ENCODE measurements at regions not wholly inside any gene's neighbourhood (a gene's known extent, or its start where the extent isn't known, plus 50 kb on each side); places are given as distances from the start of the nearest gene placed in this dataset.
A peak's percentile ranks its signal among the peaks of the same experiment; 100 is the strongest.

DNA sequence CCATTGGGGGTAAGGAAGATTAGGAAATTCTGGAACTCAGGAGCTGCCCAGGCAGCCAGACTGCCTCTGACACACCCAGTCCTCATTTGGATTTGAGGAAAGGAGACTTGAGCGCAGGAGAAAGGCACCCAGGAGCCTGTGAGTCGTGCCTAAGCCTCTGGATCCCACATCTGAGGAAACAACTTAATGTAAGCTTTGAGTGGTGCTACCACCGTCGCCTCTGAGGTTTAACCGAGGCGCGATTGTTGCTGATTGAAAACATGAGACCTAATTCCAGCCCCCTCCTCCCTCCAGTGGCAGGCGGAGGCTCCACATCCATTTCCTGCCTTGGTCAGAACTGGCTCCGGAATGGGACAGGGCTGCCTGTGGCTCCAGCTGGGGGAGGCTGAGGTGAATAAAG, 176.7 kb upstream of the PKDCC start:
- DNase-seq: peak; percentile 44

GRCh38 chr2:41872646-41873045, 175.2 kb upstream of the PKDCC start:
- DNase-seq: no peak

DNA sequence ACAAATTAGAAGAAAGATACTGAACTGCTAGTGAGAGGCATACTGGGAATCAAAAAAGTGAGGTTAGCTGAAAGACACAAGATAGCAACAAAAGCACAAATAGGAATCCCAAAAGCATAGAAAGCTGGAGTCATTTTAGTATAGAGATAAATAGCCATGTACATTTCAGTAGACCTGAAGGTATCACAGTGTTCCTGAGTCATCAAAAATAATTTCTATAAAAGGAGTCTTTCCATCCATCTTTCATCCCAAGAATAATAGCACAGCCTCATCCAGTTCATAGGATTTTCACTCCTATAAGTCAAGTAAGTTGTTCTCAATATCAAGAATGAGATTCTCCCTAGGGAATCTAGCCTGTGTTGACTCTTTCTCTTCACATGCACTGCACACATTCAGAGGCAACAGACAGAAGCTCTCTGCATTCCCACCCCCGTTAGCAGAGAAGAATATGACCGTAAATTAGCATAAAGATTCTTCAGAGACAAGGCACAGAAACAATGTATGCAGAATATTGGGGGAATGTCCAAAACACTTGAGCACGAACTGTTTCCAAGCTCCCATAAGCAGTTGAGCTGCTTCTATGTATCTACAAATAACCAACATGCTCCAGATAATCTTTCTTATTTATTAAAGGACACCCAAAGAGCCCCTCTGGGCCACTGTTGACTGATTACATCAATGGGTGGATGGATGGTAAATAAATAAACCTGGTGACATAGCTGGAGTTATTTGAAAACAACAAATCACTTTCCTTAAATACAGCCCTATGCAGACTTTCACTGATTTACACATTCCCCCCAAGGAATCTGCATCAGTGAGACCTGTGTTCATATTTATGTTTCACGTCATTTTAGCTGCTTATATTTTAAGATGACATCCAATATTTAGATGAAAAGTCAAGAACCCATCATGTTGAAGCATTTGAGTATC, 174.5 kb upstream of the PKDCC start:
- no peak for DNase-seq

- DNase-seq: no peak
These were observed 170.6 kb upstream of the PKDCC start for GRCh38 chr2:41877114-41877678.

DNA sequence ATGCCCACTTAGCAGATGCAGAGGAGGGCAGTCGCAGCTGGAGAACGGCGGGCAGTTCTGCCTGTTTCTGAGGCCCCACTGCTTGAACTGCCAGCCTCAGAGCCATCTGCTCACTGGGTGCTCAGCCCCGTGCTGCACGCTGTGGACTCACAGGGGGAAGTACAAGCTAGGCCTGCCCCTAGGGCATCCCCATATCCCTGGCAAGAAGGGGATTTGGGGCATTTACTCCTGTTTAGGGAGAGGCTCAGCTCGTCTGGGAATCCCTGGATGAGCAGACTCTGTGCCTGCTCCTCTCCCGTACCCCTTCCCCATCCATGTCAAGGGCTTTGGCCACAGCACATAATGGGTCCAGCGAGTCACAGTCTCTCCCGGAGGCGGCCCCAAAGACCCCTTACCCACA, 169.8 kb upstream of the PKDCC start:
- no peak for DNase-seq

DNA sequence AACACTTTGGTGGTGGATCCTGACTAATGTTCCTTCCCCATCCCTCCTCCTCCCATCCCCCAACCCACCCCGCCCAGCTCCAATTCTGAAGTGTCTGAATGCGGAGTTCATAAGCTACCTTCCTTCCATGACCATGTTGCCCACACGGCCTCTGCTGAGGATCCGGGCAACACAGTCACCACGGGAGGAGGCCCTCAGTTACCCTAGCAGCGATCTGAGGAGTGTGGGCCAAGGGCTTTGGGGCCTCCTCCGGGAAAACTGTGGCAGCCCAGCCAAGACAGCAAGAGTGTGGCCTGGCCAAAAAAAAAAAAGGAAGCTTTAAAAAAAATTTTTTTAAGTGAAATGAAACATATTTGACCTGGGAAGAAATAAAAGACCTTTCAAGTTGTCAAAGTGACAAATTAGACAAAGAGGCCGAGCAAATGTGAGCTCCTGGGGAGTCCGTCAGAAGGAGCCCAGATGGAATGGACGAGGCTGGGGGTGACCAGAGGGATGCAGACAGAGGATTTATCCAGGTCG, 169.0 kb upstream of the PKDCC start:
- DNase-seq: no peak

DNA sequence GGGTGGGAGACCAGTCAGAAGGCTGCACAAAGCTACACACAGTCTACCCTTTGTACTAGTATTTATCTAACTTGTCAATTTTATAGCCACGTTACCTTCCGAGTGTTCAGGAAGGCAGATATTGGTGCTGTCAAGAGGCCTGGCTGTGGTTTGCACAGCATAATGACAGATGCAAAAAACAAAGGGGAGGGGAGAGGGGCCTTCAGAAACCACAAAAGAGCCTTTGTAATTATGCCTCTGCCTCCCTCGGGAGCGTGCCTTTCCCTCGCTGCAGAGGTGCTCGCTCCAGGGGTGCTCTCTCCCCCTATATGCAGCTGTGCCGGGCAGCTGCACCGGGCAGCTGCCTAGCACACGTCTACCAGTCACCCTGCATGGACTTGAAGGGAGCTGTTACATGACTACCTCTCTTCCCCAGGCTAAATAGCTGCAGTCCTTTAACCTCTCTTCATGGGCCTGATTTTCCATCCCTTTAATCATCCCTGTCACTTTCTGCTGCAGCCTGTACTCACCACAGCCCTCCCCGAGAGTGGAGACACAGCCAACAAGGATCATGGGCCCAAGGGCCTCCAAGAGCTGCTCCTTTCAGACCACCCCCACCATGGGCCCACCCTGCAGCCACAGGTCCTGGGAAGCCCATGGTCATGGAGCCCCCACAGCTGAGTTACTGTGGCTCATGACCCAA, 168.4 kb upstream of the PKDCC start:
- DNase-seq: no peak

GRCh38 chr2:41880561-41881243, 167.1 kb upstream of the PKDCC start:
- DNase-seq: no peak

GRCh38 chr2:41881249-41881648, 166.6 kb upstream of the PKDCC start:
- DNase-seq: no peak

- DNase-seq: no peak
These were observed 163.1 kb upstream of the PKDCC start for GRCh38 chr2:41884718-41885117.

- no peak for DNase-seq
These were observed 161.6 kb upstream of the PKDCC start for GRCh38 chr2:41886145-41886664.

DNA sequence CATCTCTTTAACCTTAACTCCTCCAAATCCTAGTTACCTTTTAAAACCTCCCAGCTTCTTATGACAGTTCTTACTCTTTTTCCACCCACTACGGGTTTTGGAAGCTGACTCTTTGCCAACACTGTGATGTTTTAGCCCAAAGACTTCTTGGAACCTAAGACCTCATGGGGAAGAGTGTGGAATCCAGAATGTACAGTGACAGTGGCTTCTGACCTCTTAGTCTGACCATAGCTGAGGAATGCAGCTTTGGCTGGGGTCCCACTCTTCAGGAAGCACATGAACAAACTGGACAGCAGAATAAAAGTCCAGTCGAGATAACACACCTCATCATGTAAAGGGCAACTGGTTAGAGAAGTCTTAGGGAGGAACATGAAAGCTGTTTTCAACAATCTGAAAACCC, 161.1 kb upstream of the PKDCC start:
- DNase-seq: no peak

DNA sequence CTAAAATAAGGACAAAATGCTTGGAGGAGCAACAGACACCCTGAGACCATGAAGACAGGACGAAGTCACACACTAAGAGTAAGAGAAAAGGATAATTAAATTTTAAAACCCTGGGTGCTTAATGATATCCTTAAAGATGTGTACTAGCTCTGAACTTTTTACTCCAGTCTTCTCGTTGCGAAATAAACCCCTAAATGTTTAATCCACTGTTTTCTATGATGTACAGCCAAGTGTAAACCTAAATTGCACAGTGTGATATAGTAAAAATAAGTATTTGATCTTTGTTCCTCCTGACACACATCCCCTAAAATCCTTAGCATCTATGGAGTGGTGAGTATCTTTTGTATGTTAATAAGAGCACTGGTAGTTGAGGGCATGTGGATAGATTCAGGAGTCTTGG, 157.5 kb upstream of the PKDCC start:
- DNase-seq: no peak

DNA sequence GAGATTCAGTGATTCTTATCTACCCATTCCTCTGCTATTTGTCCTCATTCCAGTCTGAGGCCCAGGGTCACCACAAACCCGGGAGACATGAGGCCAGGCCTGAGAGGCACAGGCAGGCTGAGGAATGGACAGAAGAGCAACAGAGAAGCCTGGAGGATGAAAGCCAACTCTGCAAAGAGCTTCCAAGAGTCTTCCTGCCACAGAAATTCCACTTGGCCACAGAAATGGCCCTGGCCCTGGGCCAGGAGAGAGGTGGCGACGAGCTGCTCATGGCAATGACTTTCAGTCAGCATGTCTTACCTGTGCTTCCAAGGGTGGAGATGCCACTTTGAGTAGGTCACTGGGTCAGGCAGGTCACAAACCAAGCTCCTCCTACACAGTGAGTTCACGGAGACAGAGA, 155.3 kb upstream of the PKDCC start:
- no peak for DNase-seq

DNA sequence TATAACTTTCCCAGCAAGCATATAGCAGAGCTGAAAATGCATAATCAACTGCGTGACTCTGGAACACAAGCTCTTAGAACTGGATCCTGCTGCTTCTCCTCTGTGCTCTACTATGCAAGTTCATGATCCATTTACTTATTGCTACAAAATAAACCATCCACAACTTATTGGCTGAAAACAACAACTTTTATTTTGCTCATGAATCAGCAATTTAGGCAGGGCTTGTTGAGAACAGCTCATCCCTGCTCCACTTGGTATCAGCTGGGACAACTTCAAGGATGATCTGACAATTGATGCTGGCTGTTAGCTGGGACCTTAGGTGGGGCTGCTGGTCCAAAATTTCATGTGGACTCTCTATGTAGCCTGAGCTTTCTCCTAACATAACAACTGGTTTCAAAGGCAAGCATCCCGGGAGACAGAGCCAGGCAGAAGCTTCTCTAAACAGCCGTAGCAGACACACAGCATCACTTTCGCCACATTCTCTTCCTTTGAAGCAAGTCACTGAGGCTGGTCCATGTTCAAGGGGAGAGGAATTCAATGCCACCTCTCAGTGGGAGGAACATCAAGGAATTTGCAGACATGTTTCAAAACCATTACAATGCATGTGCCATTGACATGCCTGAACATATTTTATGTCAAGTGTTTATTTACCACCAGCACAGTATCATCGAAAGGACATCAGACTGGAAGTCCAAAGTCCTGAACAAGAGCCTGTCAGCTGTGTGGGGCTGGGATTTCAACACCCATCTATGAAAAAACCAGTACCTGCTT, 153.1 kb upstream of the PKDCC start:
- DNase-seq: no peak

DNA sequence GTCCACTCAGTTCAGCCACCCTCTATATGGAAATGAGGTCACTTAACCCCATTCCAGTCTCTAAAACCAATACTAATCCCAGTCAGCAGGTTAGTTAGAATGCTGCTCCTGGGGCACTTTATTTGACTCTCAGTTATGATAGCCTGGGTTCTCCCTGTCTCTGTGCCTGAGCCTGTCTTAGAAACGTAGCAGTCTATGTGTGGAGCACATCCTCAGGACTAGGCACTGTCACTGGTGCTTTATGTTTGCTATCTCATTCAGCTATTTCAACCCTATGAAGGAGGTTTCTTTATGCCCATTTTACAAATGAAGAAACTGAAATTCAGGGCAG, 152.5 kb upstream of the PKDCC start:
- no peak for DNase-seq

DNA sequence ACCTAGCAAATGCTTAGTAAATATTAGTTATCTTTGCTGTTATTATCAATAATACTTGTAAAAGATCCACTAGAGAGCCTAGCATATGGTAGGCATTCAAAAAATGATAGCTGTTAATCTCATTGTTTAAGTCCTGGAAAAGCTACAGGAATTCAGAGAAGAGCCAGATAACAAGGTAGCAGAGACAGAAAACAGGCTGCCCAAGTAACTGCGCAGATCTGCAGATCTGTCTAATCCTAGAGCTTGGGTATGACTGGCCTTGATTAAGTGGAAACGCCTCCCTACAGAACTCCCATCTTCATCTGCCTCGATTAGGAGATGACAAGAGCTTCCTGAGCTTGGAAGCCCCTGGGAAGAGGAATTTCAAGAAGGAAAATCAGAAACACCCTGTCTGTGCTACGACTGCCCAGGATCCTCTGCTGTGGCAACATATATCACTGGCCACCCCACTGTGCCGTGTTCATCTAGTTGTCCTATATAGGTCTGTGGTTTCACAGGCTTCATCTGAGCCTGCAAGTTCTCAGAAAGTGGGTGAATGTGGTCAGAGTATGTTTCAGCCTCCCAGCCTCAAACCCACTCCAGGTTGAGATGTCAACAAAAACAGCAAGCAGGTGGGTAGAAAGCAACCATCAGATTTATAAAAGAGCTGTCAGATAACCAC, 151.5 kb upstream of the PKDCC start:
- no peak for DNase-seq

GRCh38 chr2:41899189-41899588, 148.6 kb upstream of the PKDCC start:
- no peak for DNase-seq

DNA sequence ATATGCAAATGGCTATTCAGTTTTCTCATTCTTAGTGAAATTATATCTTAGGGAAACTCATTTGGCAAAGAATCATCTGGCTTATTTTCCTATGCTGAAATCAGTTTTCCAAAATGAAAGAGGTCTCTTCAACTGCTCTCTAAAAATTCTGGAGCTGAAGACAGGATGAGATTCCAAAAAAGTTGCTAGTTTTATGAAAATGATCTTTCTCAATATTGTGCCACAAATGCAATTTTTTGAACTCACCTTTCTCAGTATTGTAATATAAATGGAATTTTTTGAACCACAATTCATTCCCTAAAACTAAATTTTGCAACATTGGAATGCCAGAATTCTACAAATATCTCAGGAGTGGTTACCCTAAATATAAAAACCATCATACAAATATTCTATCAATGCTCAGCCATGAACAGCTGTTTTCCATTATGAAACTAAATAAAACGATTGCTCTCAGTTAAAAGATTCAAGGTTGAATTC, 147.7 kb upstream of the PKDCC start:
- no peak for DNase-seq

DNA sequence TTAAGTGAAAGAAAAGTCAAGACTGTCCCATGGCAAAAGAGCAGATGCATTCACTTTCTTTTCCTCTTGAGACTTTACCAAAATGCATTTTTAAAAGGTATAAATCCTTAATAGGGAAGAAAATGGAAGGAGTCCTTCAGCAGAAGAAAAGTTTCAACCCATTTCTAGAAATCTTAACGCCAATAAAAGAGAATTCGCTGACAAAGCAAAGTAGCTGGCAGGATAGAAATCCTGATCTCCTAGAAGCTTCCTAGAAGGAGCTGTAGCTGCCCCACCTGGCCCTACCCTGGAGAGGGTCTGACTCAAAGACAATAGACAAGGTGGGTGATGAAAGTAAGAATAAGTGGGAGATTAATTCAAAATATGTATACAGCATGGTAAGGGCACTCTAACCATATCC, 144.9 kb upstream of the PKDCC start:
- DNase-seq: no peak

GRCh38 chr2:41903474-41904135, 144.2 kb upstream of the PKDCC start:
- no peak for DNase-seq
